ENCODE measurements at regions not wholly inside any gene's neighbourhood (a gene's known extent, or its start where the extent isn't known, plus 50 kb on each side); places are given as distances from the start of the nearest gene placed in this dataset.

GRCh38 chr3:148136816-148137215 lies 560.9 kb upstream of the AGTR1 start:
- TF ChIP-seq, protein P1, sequence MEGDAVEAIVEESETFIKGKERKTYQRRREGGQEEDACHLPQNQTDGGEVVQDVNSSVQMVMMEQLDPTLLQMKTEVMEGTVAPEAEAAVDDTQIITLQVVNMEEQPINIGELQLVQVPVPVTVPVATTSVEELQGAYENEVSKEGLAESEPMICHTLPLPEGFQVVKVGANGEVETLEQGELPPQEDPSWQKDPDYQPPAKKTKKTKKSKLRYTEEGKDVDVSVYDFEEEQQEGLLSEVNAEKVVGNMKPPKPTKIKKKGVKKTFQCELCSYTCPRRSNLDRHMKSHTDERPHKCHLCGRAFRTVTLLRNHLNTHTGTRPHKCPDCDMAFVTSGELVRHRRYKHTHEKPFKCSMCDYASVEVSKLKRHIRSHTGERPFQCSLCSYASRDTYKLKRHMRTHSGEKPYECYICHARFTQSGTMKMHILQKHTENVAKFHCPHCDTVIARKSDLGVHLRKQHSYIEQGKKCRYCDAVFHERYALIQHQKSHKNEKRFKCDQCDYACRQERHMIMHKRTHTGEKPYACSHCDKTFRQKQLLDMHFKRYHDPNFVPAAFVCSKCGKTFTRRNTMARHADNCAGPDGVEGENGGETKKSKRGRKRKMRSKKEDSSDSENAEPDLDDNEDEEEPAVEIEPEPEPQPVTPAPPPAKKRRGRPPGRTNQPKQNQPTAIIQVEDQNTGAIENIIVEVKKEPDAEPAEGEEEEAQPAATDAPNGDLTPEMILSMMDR (IDR thresholded peaks at IDR 0.05): no peak
- no peak for TF ChIP-seq POLR2AphosphoS5 (IDR thresholded peaks at IDR 0.05)

All from breast epithelium (tissue), 3 donors.